ENCODE measurements at regions not wholly inside any gene's neighbourhood (a gene's known extent, or its start where the extent isn't known, plus 50 kb on each side); places are given as distances from the start of the nearest gene placed in this dataset.

DNA sequence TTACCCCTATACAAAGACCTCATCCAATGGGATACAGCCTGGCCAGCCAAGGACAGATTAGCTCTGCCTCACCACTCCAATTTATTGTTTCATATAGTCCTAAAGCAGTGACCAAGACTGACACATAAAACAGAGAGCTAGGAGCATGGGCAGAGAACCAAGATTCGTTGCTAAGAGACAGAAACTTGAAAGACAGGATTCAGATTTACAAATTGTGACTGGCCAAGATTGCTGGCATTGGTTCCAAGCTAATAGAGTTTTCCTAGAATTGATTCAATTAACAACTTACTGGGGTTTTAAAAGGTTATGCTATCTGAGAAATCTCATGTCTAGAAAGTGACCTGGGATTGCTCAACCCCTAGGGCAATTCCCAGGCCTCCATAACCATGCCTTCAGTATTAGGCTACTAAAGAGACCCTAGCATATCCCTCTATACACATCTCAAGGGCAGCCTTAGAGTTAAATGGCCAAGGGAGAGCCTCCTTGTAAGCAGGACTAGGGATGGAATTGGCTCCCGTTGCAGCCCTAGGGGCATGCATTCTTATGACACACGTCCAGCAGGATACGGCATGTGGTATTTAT lies 75.6 kb downstream of the ICOS start:
- TF ChIP-seq, protein P1, sequence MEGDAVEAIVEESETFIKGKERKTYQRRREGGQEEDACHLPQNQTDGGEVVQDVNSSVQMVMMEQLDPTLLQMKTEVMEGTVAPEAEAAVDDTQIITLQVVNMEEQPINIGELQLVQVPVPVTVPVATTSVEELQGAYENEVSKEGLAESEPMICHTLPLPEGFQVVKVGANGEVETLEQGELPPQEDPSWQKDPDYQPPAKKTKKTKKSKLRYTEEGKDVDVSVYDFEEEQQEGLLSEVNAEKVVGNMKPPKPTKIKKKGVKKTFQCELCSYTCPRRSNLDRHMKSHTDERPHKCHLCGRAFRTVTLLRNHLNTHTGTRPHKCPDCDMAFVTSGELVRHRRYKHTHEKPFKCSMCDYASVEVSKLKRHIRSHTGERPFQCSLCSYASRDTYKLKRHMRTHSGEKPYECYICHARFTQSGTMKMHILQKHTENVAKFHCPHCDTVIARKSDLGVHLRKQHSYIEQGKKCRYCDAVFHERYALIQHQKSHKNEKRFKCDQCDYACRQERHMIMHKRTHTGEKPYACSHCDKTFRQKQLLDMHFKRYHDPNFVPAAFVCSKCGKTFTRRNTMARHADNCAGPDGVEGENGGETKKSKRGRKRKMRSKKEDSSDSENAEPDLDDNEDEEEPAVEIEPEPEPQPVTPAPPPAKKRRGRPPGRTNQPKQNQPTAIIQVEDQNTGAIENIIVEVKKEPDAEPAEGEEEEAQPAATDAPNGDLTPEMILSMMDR (IDR thresholded peaks at IDR 0.05; ENCODE audit: low read depth, low read length), result no peak
- DNase-seq (ENCODE audit: extremely low read depth, low read depth), result no peak

DNA sequence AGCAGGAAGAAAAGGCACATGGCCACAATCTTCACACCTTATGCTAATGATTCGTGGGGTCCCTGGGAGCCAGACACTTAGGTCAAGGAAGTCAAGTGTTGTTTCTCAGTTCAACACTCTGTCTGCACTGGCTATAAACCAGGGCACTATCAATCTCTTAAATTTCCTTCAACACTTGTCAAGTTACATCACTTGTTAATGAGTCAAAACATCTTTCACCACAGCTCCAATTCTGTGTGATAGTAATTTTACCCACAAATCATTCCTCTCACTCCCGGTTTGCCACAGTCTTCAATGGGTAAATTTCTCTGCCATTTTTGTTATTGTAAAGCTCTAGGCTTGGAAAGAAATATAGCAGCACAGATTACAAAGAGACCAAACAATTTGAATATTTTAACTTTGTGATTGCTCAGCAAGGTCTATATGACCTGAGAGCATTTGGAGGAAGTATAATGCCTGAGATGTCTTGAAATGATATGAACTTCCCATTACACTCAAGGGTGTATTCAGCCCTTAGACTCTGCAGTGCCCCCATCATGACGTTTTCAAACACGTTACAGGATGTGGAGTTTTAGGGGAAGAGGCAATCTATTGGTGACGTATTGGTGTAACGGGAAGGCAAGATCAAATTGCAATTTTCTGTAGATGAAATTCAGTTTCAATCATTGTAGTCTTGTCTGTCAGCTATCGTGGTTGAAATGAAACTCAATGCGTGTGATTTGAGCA lies 78.7 kb downstream of the ICOS start:
- DNase-seq (ENCODE audit: extremely low read depth, low read depth), result no peak
- TF ChIP-seq, protein P1 (IDR thresholded peaks at IDR 0.05; ENCODE audit: low read depth, low read length), result no peak

DNA sequence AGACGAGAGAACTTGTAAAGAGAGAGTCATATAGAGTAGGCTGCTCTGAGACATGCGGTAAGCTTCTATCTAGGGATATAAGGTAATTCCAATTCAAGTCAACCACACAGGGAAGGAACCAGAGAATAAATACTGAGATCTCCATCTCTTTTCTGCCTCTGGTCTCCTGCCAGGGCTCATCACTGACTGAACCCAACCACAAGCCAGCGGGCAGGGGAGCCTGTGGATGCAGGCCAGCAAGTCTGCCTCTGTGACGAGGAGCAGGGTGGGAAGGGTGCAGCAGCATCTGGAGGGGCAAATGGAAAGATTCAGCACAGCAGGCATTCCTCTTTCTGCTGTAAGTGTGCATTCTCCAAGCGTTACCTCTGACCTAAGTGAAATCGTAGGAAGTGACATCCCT lies 82.2 kb downstream of the ICOS start:
- DNase-seq (ENCODE audit: extremely low read depth, low read depth), result no peak
- TF ChIP-seq, protein P1 (IDR thresholded peaks at IDR 0.05; ENCODE audit: low read depth, low read length), result no peak

DNA sequence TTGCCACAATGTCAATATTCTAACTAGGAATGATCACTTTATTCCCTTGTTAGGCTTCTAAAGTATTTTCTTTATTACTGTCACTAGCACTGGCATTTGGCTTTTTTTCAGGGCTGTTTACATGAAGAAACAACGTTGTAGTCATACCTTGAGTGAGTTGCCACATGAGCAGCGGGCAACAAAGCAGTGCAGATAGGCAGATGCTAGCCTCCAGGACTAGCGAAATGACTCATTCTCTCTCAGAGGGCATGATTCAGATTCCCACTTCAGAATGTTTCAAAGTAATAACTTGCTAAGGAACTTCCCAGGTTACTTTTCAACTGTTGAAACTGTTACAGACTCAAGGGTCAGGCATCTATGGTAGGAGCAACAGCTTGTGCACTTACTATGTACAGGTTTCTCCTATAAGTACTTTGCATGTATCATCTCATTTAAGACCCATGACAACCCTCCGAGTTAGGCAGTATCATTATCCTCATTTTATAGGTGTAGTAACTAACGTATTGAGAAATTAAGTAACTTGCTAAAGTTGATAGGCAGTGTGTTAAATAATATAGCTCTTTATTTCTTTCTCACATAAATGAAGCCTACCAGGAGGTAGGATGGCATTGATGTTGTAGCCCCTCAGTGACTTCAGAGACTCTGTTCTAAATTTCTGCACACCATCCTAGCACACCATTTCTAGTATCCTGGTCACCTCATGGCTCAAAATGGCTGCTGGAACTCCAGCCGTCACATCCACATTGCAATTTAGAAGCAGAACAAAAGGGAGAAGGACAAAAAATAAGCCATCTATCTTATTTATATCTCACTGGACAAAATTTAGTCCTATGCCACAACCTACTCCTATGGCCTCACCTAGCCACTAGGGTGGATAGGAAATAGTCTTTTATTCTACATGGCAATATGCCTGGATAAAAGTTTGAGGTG lies 83.3 kb downstream of the ICOS start:
- TF ChIP-seq, protein P1 (IDR thresholded peaks at IDR 0.05; ENCODE audit: low read depth, low read length), result no peak
- no peak for DNase-seq (ENCODE audit: extremely low read depth, low read depth)

DNA sequence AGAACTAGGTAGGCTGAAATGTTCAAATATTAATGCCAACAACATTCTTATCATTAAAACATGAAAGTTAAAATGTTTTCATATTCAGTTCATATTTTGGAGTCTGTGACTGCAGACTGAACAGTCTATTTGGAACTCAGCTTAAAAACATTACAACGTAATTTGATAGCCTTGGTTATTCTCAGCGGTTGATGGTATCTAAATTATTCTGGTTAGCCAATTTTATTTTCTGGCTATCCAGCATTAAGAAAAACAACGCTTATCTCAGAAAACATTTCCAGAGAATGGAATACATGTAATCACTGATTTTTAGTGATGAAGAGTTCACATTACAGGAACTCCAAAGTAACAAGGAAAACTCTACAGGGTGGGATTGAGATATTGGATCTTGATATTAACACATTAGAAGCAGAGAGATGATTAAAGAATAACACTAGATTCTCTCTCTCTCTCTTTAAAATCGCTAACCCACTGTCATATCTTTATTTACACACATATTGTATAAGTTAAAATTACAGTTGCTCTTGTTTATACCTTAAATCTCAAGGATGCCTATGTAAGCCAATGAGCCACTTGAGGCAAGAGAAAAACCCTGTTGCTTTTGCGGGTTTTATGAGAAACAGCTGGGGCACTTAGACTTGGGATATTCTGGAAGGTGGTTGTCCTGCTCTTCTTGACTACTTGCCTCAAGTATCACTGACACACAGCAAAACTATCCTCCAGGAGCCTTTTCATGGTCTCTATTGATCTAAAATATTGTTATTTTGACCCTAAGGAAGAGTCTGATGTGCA lies 84.9 kb downstream of the ICOS start:
- TF ChIP-seq, protein P1 (IDR thresholded peaks at IDR 0.05; ENCODE audit: low read depth, low read length), result no peak
- DNase-seq (ENCODE audit: extremely low read depth, low read depth), result no peak

DNA sequence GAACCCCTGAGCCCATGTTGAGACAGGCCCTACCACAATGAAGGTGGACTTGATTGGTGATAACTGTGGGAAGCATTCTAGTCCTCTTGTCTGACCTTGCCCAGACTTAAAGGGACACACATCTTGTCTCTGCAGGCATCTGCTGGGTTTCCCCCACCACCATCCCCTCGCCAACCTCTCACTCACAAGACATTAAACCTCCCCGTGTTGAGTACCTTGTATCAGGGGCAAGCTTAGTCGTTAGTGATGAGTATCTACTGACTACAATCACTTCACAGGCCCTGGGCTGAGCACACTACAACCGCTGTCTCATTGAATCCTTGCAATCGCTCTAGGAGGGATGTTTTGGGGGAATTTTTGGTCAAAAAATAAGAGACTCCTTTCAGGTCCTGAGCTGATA lies 86.0 kb downstream of the ICOS start:
- no peak for DNase-seq (ENCODE audit: extremely low read depth, low read depth)

More for the DNA sequence above, 86.0 kb downstream of the ICOS start:
- TF ChIP-seq, protein P1 (IDR thresholded peaks at IDR 0.05; ENCODE audit: low read depth, low read length), result no peak

All from AG09319 (cell line).